GM21390 (cell line): ENCODE measurements at regions not wholly inside any gene's neighbourhood (a gene's known extent, or its start where the extent isn't known, plus 50 kb on each side); places are given as distances from the start of the nearest gene placed in this dataset.
A peak's percentile ranks its signal among the peaks of the same experiment; 100 is the strongest.
"Not testable (repeated sequence)": the region's sequence is repeated elsewhere in the genome, so short reads cannot be mapped to it uniquely, and the experiment has no call there.

Experiments
- ATAC-seq: cut with Tn5 transposase; IDR thresholded peaks from one replicate; pipeline ENCODE4 v1.9.1; 2021; ENCODE audit not compliant: unreplicated experiment

- ATAC-seq = no peak
Observed at GRCh38 chr3:72270072-72270681, 485.2 kb upstream of the PROK2 start.

DNA sequence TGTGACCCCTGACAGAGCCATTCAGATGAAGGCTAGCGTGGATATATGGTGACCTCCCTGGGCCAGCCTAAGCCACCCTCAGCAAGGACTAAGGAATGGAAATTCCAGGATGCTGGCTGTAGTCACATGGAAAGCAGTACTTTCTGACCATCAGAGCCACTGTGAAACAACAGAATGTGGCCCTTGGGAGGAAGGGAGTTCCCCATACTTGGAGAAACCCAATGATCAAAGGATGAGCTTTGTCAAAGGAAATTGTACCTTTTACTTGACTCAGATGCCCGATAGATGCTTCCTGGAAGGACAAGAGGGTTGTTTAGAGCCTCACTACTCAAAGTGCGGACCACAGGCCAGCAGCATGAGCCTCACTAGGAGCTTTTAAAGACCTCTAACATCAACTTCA lies 484.5 kb upstream of the PROK2 start:
- no peak for ATAC-seq

DNA sequence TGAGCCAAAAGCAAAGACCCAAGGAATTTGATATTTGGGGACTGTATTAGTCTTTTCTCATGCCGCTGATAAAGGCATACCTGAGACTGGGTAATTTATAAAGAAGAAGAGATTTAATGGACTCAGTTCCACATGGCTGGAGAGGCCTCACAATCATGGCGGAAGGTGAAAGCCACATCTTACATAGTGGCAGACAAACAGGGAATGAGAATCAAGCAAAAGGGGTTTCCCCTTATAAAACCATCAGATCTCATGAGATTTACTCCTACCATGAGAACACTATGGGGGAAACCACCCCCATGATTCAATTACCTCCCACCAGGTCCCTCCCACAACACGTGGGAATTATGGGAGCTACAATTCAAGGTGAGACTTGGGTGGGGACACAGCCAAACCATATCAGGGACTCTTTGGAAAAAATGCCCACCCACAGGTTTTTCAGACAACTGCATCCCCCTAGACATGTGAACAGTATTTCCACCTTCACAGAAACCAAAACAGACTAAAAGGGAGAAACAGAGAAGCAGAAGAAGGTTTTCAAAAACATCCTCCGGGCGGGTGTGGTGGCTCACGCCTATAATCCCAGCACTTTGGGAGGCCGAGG lies 482.1 kb upstream of the PROK2 start:
- not testable (repeated sequence) for ATAC-seq

- ATAC-seq = peak; percentile 39
Observed at GRCh38 chr3:72266016-72266370, 481.0 kb upstream of the PROK2 start.

GRCh38 chr3:72265256-72266015 lies 480.5 kb upstream of the PROK2 start:
- peak; percentile 59 for ATAC-seq

DNA sequence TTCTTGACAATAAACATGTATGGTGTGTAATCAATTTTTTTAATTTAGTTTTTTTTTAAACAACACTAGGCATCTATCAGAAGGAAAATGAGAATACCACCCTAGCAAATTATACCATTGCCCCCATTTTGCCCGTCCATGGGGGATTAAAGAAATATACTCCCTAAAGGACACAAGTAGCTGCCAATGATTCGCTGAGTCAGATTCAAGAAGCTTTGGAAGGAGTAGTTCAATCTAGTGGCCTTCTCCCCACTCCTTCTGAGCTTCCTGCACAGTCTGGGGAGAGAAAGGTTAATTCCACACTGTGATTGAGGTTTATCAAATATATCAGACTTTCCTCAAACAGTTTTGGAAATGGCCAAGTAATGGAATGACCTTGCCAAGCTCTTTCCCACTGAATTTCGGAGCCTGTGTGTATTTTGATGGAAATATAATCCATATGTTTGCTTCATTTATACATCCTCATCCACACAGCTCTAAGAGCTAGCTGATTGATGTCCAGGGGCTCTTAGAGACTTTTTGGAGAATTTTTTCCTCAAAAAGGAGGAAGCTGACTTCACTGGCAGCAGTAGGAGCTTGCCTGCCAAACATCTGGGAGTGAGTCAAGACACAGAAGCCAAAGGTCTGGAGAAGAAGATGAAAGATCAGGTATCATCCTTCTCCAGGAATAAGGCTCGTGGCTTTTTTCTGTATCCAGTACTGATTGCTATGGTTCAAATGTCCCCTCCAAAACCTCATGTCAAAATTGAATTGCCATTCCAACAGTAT lies 478.5 kb upstream of the PROK2 start:
- no peak for ATAC-seq

GRCh38 chr3:72262736-72263135 lies 477.8 kb upstream of the PROK2 start:
- ATAC-seq = no peak

- ATAC-seq = no peak
Observed at GRCh38 chr3:72261566-72262564, 476.9 kb upstream of the PROK2 start.

- no peak for ATAC-seq
Observed at GRCh38 chr3:72260588-72260910, 475.6 kb upstream of the PROK2 start.

DNA sequence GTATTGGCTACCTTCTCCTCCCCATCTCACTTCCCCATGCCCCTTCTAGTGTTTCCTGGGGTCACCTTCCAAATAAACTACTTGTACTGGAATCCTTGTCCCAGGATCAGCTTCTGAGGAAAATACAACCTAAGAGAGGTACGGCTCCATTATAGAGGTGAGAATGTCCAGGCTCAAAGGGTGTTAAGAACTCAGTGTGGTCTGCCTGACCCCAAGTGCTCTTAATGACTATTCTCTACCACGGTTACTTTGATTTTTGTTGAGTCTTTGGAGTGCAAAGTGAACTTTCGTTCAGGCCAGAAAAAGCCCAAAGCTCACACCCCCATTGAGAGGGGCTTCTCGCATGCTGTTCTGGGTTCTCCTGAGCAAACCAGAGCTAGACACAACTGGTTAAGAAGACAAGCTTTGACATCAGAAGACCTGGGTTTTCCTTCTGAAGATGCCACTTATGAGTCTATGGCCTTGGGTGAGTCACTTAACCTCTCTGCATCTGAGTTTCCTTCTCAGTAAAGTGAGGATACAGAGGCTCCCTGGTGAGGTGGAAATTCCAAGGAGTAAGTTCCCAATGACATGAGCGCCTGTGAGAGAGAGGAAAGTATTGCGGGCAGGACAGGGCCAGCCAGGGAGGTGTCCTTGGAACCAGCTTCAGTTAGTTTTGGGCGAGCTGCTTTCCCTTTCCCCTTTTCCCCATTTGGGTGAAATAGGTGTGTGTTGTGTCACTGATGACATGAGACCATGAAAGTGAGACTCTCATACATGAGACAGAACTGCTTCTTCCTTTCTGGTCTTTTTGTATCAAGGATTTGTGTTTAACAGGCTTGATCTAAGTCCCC lies 475.0 kb upstream of the PROK2 start:
- ATAC-seq = peak; percentile 38

DNA sequence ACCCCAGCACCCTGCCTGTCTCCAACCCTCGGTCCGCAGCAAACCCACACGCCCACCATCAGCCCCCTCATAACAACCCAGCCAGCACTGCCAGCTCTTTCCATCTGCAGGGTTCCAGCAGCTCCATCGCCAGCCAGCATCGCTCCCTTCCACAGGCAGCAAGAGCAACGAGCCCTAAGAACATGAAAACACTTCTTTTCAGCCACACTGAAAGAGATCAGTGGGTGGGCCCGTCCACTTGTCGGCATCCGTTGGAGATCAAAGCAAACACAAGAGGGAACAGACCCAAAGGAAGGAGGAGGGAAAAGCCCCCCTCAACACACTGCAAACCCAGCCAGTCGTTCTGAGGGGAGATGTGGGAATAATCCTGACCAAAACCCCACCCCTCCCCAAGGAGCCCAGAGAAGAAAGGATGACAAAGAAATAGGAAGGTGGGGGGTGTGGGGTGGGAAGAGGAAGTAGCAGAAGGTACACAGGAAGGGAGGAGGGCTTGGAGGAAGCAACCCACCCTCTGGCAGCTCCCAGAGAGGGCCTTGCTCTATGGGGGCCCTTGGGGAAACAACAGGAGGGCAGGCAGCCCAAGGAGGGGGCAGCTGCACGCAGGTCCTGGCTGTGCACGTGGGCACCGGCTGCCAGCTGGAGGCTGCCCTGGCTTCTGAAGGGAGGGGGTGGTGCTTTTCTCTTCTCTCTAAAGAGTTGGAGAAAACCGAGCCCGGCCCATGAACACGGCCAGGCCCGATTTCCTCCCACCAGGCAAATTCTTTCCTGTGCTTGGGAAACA lies 473.6 kb upstream of the PROK2 start:
- no peak for ATAC-seq

GRCh38 chr3:72257738-72258137 lies 472.8 kb upstream of the PROK2 start:
- ATAC-seq = no peak

- ATAC-seq = no peak
Observed at GRCh38 chr3:72257203-72257602, 472.3 kb upstream of the PROK2 start.

DNA sequence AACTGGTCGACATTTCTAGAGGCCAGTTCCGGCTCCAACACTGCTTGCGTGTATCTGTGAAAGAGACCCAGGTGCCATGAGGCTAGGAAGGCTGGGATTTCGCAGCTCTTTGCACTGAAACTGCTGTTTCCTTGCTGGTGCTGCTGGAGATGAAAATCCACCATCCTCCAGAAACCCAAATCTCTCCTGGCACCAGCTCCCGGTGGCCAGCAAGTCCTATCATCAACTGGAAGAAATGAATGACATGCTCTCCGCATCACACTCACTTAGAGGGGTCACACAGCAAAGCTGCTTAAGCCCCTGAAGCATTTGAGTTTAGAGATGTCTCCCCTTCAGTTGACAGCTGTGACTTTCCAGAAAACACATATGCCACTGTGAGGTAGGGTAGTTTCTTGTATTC lies 471.8 kb upstream of the PROK2 start:
- no peak for ATAC-seq

- no peak for ATAC-seq
Observed at GRCh38 chr3:72255791-72256559, 471.0 kb upstream of the PROK2 start.

- ATAC-seq = no peak
Observed at GRCh38 chr3:72255191-72255590, 470.2 kb upstream of the PROK2 start.

DNA sequence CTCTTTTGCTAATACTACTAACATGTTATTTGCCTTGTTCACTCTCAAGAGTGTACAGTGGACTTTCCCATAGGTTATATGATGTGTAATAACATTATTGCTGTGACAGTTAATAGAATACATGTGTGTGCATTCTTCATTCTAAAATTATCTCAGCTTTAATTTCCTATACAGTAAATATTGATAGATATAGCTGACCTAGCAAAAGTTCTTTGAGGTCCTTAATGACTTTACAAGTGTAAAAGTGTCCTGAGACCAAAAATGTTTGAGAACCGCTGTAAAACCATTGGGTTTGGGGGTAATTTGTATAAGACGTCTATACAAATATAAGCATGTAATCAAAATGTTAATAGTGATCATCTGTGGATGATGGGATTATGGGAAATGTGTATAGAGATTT lies 469.5 kb upstream of the PROK2 start:
- ATAC-seq = no peak

GRCh38 chr3:72250725-72251124 lies 465.8 kb upstream of the PROK2 start:
- no peak for ATAC-seq
